GM18951 (cell line): ENCODE measurements at regions not wholly inside any gene's neighbourhood (a gene's known extent, or its start where the extent isn't known, plus 50 kb on each side); places are given as distances from the start of the nearest gene placed in this dataset.
"Not testable (repeated sequence)": the region's sequence is repeated elsewhere in the genome, so short reads cannot be mapped to it uniquely, and the experiment has no call there.

Experiments used
- POLR2A ChIP-seq: IDR thresholded peaks from 4 replicates; pipeline ENCODE4 v1.6.1; 2011; ENCODE audit warnings: mild to moderate bottlenecking; ENCODE audit not compliant: insufficient read length, insufficient read depth; ENCODE audit errors: extremely low read depth
- in situ Hi-C: fragments of 300-500 bp; cut with MboI; formaldehyde crosslinking; loops from one replicate; pipeline ENCODE4 v1.12.0; 2022; ENCODE audit warnings: low sequenced_read_pairs, mixed read lengths, inconsistent platforms; ENCODE audit not compliant: unreplicated experiment

DNA sequence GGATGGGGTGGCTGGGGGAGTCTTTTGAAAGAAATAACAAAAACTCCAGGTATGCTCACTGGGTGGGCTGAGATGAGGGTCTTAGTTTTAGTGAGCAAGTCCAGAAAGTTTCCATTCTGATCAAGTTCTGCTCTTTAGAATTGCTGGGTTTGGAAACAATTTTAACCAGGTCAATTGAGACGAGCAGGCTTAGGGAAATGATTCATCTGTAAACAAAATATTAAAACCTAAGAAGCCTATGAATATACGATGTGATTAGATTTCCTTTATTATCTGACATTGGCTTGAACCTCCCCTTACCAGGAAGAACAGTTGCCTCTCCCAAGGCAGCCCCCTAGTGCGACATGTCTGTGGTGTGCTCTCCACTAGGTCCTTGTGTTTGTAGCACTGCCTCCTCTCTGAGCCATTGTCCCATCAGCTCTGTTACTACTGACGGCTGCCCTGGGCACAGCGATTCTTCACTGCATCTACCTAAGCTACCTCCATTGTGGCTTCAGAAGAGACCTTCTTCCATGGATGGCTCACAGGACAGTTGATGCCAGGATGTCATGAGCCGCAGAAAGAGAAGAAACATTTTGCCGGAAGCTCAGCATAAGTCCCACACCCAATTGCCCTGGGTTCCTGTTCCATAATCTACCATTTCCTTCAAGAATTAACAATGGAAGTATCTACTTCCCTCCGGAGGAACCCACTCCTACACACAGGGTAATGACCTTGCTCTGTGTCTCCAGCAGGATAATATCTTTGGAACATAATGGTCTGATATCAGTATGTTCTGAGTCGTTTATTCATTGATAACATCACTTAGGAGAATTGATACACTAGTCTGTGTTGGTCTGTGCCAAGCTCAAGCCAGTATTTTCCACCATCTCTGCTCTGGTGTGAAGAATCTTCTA is 95.1 kb upstream of the ITGB1 start:
- in situ Hi-C loops = no loop called here
- TF ChIP-seq POLR2A = no peak

- TF ChIP-seq POLR2A = no peak
- in situ Hi-C loops = no loop called here
Measured at GRCh38 chr10:33052263-33052875, 94.3 kb upstream of the ITGB1 start.

GRCh38 chr10:33049963-33050920 is 92.2 kb upstream of the ITGB1 start:
- in situ Hi-C loops = not testable (repeated sequence)

GRCh38 chr10:33048223-33048622 is 90.2 kb upstream of the ITGB1 start:
- in situ Hi-C loops = no loop called here
- no peak for TF ChIP-seq POLR2A

DNA sequence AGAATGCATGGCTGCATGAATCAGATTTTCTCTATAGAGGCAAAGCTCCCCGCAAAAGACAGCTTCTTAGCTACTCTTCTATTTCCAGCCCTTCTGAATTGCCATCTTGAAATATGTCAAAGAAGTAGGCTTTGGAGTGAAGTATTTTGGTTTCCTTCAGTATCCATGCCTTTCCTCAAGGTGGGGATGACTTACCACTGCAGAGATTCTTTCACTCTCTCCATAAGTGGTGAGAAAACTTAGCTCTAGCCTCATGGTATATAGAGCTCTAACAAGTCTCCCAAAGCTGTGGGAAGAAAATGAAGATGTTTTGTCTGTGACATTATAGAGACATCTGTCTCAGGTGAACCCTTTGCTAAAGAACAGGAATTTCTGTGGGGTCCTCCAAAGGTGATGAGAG is 89.6 kb upstream of the ITGB1 start:
- in situ Hi-C loops = no loop called here
- no peak for TF ChIP-seq POLR2A

- in situ Hi-C loops = no loop called here
- TF ChIP-seq POLR2A = no peak
Measured at GRCh38 chr10:33046792-33047191, 88.8 kb upstream of the ITGB1 start.

DNA sequence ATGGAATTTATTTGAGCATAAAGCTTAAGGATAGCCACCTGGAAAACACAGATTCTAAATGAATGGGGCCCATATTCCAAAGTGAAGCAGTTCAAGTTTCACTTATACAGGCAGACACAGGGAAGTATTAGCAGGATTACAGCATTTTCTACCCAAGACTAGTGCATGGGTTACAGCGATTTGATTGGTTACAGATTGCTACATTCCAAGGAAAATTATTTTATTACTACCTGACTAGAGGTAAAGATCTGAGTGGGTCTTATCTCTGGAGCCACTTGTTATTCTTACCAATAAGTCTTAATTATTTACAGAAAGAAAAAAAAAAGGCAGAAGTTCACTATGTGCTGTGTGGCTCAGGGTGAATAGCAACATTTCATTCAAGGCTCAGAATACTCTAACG is 87.4 kb upstream of the ITGB1 start:
- no peak for TF ChIP-seq POLR2A
- in situ Hi-C loops = no loop called here

DNA sequence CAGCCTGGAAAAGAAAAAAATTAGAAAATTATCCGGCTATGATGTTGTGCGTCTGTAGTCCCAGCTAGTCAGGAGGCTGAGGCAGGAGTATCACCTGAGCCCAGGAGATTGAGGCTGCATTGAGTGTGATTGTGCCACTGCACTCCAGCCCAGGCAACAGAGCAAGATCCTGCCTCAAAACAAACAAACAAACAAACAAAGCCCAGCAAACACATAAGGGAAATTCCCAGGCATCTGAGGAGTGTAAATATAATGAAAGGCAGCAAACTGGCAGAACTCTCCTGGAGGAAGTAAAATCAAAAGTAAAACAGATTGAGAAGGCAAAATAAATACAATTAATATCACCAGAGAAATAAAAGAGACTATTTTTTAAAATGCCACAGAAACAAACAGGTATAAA is 84.5 kb upstream of the ITGB1 start:
- in situ Hi-C loops = no loop called here
- no peak for TF ChIP-seq POLR2A

DNA sequence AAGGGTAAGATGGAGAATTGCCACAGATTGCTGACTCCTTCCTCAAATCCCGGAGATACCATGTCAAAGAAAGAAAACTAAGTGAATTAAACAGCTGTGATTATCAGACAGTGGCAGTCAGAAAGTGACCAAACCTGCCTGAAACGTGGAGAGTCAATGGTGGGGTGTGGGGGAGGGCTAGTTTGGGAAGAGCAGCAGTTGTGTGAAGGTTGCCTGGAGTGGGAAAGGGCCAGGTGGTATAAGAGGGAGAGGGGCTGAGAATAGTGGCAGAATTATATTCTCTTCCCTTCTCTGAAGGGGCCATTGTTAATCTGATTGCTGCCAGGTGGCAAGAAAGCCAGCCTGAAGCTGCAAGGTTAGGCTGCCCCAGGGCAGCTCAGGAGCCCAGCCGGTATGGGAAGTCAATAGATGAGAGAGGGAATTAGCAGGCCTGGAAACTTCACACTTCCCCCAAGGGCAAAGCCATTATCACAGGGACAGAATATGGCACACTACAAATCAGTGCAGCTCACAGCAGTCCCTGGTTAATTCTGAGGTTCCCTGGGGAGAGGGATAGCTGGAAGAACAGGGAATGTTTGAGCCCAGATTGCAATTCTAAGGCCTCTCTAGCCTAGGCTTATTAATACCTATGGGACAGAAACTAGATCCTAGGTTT is 83.9 kb upstream of the ITGB1 start:
- in situ Hi-C loops = no loop called here
- no peak for TF ChIP-seq POLR2A

DNA sequence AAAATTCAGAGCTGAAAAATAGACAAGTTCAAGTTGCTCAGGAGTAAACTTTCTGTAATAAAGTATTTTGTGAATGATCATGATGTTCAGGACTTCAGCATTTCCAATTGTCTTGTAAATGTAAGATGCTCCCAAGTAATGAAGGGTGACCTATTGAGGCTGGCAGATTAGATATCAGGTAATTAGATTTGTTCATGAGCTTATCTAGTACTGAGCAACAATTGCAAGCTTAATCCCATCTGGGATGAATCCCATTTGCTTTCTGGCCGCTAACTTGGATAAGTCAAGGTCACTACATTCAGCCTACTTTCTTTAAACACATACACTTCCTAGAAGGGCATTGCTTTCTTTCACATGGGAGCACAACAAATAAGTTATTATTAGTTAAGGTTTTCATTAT is 82.4 kb upstream of the ITGB1 start:
- in situ Hi-C loops = no loop called here

DNA sequence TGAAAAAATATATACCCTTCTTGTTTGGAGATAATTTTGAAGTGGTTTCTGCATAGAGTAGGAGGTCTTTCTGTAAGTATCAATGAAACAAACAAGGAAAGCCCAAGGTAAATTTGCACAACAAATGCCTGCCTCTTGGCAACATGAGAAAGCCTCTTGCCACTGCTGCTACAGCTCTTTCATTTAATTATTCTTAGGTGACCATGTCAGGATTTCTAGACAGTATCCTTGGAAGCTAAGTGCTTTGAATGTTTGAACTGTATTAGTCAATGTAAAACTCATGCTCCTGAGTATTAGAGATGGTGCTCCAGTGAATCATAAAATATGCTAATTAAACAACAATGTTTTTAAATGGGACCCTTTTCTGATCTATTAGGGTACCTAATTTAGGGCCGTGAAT is 81.2 kb upstream of the ITGB1 start:
- TF ChIP-seq POLR2A = no peak
- in situ Hi-C loops = no loop called here

More for the DNA sequence above, 82.4 kb upstream of the ITGB1 start:
- no peak for TF ChIP-seq POLR2A

DNA sequence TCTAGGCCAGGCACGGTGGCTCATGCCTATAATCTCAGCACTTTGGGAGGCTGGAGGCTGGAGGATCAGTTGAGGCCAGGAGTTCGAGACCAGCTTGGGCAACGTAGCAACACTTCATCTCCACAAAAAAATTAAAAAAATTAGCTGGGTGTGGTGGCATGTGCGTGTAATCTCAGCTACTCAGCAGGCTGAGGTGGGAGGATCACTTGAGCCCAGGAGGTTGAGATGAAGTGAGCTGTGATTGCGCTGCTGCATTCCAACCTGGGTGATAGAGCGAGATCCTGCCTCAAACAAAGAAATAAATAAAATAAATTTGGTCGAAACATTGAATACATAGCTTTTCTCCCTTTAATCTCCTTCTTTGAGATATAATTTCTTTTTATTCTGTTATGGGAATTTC is 80.6 kb upstream of the ITGB1 start:
- in situ Hi-C loops = no loop called here
- TF ChIP-seq POLR2A = no peak

DNA sequence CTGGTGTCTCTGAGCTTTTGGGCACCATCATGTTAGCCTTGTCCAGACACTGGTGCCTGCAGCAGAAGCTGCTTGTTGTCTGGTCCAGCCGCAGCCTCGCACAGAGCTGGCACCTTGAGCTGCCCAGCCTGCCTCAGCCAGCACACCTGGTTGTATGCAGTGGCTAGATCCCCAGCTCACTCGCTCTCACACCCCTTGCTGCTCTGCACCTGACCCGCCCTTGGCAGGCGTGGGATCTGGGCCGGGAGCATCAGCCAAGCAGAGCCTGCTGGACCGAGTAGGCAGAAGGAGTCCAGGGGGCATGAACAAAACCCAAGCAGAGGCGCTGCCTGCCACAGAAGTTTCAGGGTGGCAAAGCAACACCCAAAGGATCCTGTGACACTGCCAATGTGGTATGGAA is 79.7 kb upstream of the ITGB1 start:
- TF ChIP-seq POLR2A = no peak
- in situ Hi-C loops = no loop called here
